Neural crest cell (in vitro differentiated cells): ENCODE measurements at regions not wholly inside any gene's neighbourhood (a gene's known extent, or its start where the extent isn't known, plus 50 kb on each side); places are given as distances from the start of the nearest gene placed in this dataset.

ENCODE experiments used
- DNase-seq: peaks from one replicate; pipeline ENCODE4 v3.0.0; 2021; ENCODE audit warnings: low read depth, mixed read lengths, low spot score
- H3K27ac Mint-ChIP-seq: one replicate; pipeline ENCODE4 v1.8.0; 2021; ENCODE audit warnings: mild to moderate bottlenecking, mixed read lengths; ENCODE audit not compliant: unreplicated experiment
- H3K27me3 Mint-ChIP-seq: 2 replicates; pipeline ENCODE4 v1.8.0; 2021; ENCODE audit warnings: low read depth, mild to moderate bottlenecking, mixed read lengths
- H3K36me3 Mint-ChIP-seq: 2 replicates; pipeline ENCODE4 v1.8.0; 2021; ENCODE audit warnings: low read depth, mild to moderate bottlenecking, mixed read lengths
- H3K4me1 Mint-ChIP-seq: 2 replicates; pipeline ENCODE4 v1.8.0; 2021; ENCODE audit warnings: mixed read lengths
- H3K4me3 Mint-ChIP-seq: one replicate; pipeline ENCODE4 v1.8.0; 2021; ENCODE audit warnings: mild to moderate bottlenecking, mixed read lengths
- H3K9me3 Mint-ChIP-seq: 2 replicates; pipeline ENCODE4 v1.8.0; 2021; ENCODE audit warnings: mixed read lengths
- CTCF ChIP-seq: fragments of 200-600 bp; sonication (generic); conservative IDR thresholded peaks from 2 replicates; pipeline ENCODE4 v1.5.0; 2021; ENCODE audit warnings: antibody characterized with exemption, mild to moderate bottlenecking

- no peak for TF ChIP-seq CTCF
- Mint-ChIP-seq H3K36me3 (no peaks in the 10 kb centered on the region), H3K4me3 (no peak overlapping the region), H3K4me1 (peaks cover 18% of the 10 kb centered on the region), H3K9me3 (no peaks in the 10 kb centered on the region), H3K27ac (no peak overlapping the region), H3K27me3 (no peaks in the 10 kb centered on the region)
- DNase-seq: no peak
Observed at GRCh38 chr7:22586101-22586785, 86.3 kb upstream of the STEAP1B start.

- DNase-seq: no peak
- no peak overlapping the region for H3K27ac Mint-ChIP-seq
- no peak overlapping the region for H3K4me3 Mint-ChIP-seq
- H3K27me3 Mint-ChIP-seq: no peaks in the 10 kb centered on the region
- H3K4me1 Mint-ChIP-seq: peaks cover 5% of the 10 kb centered on the region
- TF ChIP-seq CTCF: no peak
- no peaks in the 10 kb centered on the region for H3K9me3 Mint-ChIP-seq
- no peaks in the 10 kb centered on the region for H3K36me3 Mint-ChIP-seq
Observed at GRCh38 chr7:22584179-22584578, 84.2 kb upstream of the STEAP1B start.

GRCh38 chr7:22582863-22583622 lies 83.1 kb upstream of the STEAP1B start:
- Mint-ChIP-seq H3K4me3 (no peak overlapping the region), H3K9me3 (peaks cover 2% of the 10 kb centered on the region), H3K36me3 (no peaks in the 10 kb centered on the region), H3K4me1 (peaks cover 4% of the 10 kb centered on the region), H3K27me3 (no peaks in the 10 kb centered on the region), H3K27ac (no peak overlapping the region)
- no peak for DNase-seq
- no peak for TF ChIP-seq CTCF

GRCh38 chr7:22581099-22581498 lies 81.1 kb upstream of the STEAP1B start:
- no peaks in the 10 kb centered on the region for H3K36me3 Mint-ChIP-seq
- H3K27ac Mint-ChIP-seq: no peak overlapping the region
- no peaks in the 10 kb centered on the region for H3K4me1 Mint-ChIP-seq
- no peaks in the 10 kb centered on the region for H3K27me3 Mint-ChIP-seq
- H3K9me3 Mint-ChIP-seq: peaks cover 2% of the 10 kb centered on the region
- no peak overlapping the region for H3K4me3 Mint-ChIP-seq
- TF ChIP-seq CTCF: no peak
- no peak for DNase-seq

GRCh38 chr7:22579961-22580360 lies 80.0 kb upstream of the STEAP1B start:
- Mint-ChIP-seq H3K4me3 (no peak overlapping the region), H3K4me1 (no peaks in the 10 kb centered on the region), H3K9me3 (peaks cover 2% of the 10 kb centered on the region), H3K27ac (no peak overlapping the region), H3K27me3 (no peaks in the 10 kb centered on the region), H3K36me3 (no peaks in the 10 kb centered on the region)
- no peak for DNase-seq
- no peak for TF ChIP-seq CTCF
